Fibroblast of lung (primary cell): ENCODE measurements at regions not wholly inside any gene's neighbourhood (a gene's known extent, or its start where the extent isn't known, plus 50 kb on each side); places are given as distances from the start of the nearest gene placed in this dataset.

Experiments
- DNase-seq, 2 donors: peaks; one replicate each; pipeline versions ENCODE4 v3.0.0 to v3.0.0-alpha.2; 2010; ENCODE audit warnings: low read depth in 2 of 2
- H2AFZ ChIP-seq: 2 replicates; pipeline ENCODE4 v1.5.1; 2012; ENCODE audit warnings: low read length, control low read depth, inconsistent platforms
- H3K27ac ChIP-seq: 2 replicates; pipeline ENCODE4 v1.5.1; 2011; ENCODE audit warnings: low read length, control low read depth; ENCODE audit not compliant: insufficient read depth
- H3K27me3 ChIP-seq: 2 replicates; pipeline ENCODE4 v1.5.1; 2011; ENCODE audit warnings: mild to moderate bottlenecking, low read length; ENCODE audit not compliant: control insufficient read depth, insufficient read depth
- H3K36me3 ChIP-seq: 2 replicates; pipeline ENCODE4 v1.5.1; 2011; ENCODE audit warnings: low read length; ENCODE audit not compliant: control insufficient read depth, insufficient read depth
- H3K4me1 ChIP-seq: 2 replicates; pipeline ENCODE4 v1.5.1; 2011; ENCODE audit warnings: low read length; ENCODE audit not compliant: control insufficient read depth, insufficient read depth; ENCODE audit errors: extremely low read depth
- H3K4me2 ChIP-seq: 2 replicates; pipeline ENCODE4 v1.5.1; 2011; ENCODE audit warnings: low read length, control low read depth; ENCODE audit not compliant: insufficient read depth; ENCODE audit errors: extremely low read depth
- H3K4me3 ChIP-seq, 4 experiments: fragments of 200-600 bp in 1 of 4; sonication (generic) in 1 of 4; replicated peaks in 1 of 4; 2 replicates each; pipeline ENCODE4 v1.5.1; 2011 to 2016; ENCODE audit warnings: low read length in 4 of 4, low read depth in 3 of 4, mild to moderate bottlenecking in 3 of 4, control low read depth in 2 of 4, inconsistent platforms in 1 of 4, mixed read lengths in 1 of 4; ENCODE audit not compliant: insufficient read depth in 1 of 4; ENCODE audit errors: control extremely low read depth in 1 of 4
- H3K79me2 ChIP-seq: 2 replicates; pipeline ENCODE4 v1.5.1; 2012; ENCODE audit warnings: mild to moderate bottlenecking, low read length, inconsistent platforms; ENCODE audit not compliant: control insufficient read depth, insufficient read depth
- H3K9ac ChIP-seq: 2 replicates; pipeline ENCODE4 v1.5.1; 2011; ENCODE audit warnings: mild to moderate bottlenecking, low read length, control low read depth; ENCODE audit not compliant: insufficient read depth
- H3K9me3 ChIP-seq: 2 replicates; pipeline ENCODE4 v1.5.1; 2012; ENCODE audit warnings: low read depth, low read length; ENCODE audit not compliant: control insufficient read depth, insufficient read depth
- H4K20me1 ChIP-seq: 2 replicates; pipeline ENCODE4 v1.5.1; 2011; ENCODE audit warnings: low read length; ENCODE audit not compliant: control insufficient read depth, insufficient read depth; ENCODE audit errors: extremely low read depth
- CTCF ChIP-seq, 2 donors: IDR thresholded peaks in 1 of 2; conservative IDR thresholded peaks in 1 of 2; 1 replicate in 1 of 2; 2 replicates in 1 of 2; pipeline ENCODE4 v1.5.1; 2011 to 2012; ENCODE audit warnings: low read length in 2 of 2, control low read depth in 1 of 2, inconsistent platforms in 1 of 2, low read depth in 1 of 2, mild to moderate bottlenecking in 1 of 2
- EZH2 ChIP-seq: IDR thresholded peaks from 2 replicates; pipeline ENCODE4 v1.5.1; 2012; ENCODE audit warnings: low read length, control low read depth, mild to moderate bottlenecking; ENCODE audit errors: missing control alignments

- H3K9ac ChIP-seq: no peak overlapping the region
- no peaks in the 10 kb centered on the region for H3K79me2 ChIP-seq
- peaks cover 2% of the 10 kb centered on the region for H3K4me1 ChIP-seq
- peak overlapping the region; percentile 69 for H2AFZ ChIP-seq
- H3K27ac ChIP-seq: no peak overlapping the region
- no peaks in the 10 kb centered on the region for H3K9me3 ChIP-seq
- H3K4me2 ChIP-seq: peak overlapping the region; percentile 95
- H4K20me1 ChIP-seq: no peaks in the 10 kb centered on the region
- no peaks in the 10 kb centered on the region for H3K36me3 ChIP-seq
- TF ChIP-seq EZH2 (peak; percentile 55), CTCF (conservative IDR thresholded peaks at IDR 0.05 in 1 of 2, IDR thresholded peaks at IDR 0.05 in 1 of 2; ENCODE audit: low read depth in 1 of 2, low read length in 2 of 2) (peak; percentile 75 to 76)
- peak overlapping the region; percentile 24 to 56 (median 40) for H3K4me3 ChIP-seq
- DNase-seq: peak; percentile 58 to 69
- H3K27me3 ChIP-seq: no peaks in the 10 kb centered on the region
Observed at GRCh38 chr1:209207701-209208286, 375.7 kb upstream of the CAMK1G start.

- Histone ChIP-seq H3K9ac (no peak overlapping the region), H3K4me3 (no peak overlapping the region), H3K4me1 (peaks cover 2% of the 10 kb centered on the region), H3K9me3 (no peaks in the 10 kb centered on the region), H3K4me2 (no peak overlapping the region), H4K20me1 (no peaks in the 10 kb centered on the region), H3K27ac (no peak overlapping the region), H3K36me3 (no peaks in the 10 kb centered on the region), H3K27me3 (no peaks in the 10 kb centered on the region), H3K79me2 (no peaks in the 10 kb centered on the region), H2AFZ (no peak overlapping the region)
- DNase-seq: peak in 1 of 2 donors; percentile 23
- TF ChIP-seq CTCF (conservative IDR thresholded peaks at IDR 0.05 in 1 of 2, IDR thresholded peaks at IDR 0.05 in 1 of 2; ENCODE audit: low read depth in 1 of 2, low read length in 2 of 2) (no peak), EZH2 (no peak)
Observed at GRCh38 chr1:209208648-209209047, 374.9 kb upstream of the CAMK1G start.

- H3K9me3 ChIP-seq: no peaks in the 10 kb centered on the region
- H3K4me2 ChIP-seq: no peak overlapping the region
- H3K27ac ChIP-seq: no peak overlapping the region
- no peaks in the 10 kb centered on the region for H3K4me1 ChIP-seq
- H2AFZ ChIP-seq: no peak overlapping the region
- no peak for DNase-seq
- no peaks in the 10 kb centered on the region for H4K20me1 ChIP-seq
- no peaks in the 10 kb centered on the region for H3K79me2 ChIP-seq
- no peaks in the 10 kb centered on the region for H3K36me3 ChIP-seq
- H3K4me3 ChIP-seq: no peak overlapping the region
- H3K9ac ChIP-seq: no peak overlapping the region
- H3K27me3 ChIP-seq: no peaks in the 10 kb centered on the region
- TF ChIP-seq EZH2 (no peak), CTCF (conservative IDR thresholded peaks at IDR 0.05 in 1 of 2, IDR thresholded peaks at IDR 0.05 in 1 of 2; ENCODE audit: low read depth in 1 of 2, low read length in 2 of 2) (no peak)
Observed at GRCh38 chr1:209213989-209214388, 369.5 kb upstream of the CAMK1G start.
